SIG-M5 treated with dmso at 0.1 percent for 504 hours (cell line): ENCODE measurements at regions not wholly inside any gene's neighbourhood (a gene's known extent, or its start where the extent isn't known, plus 50 kb on each side); places are given as distances from the start of the nearest gene placed in this dataset.
"Not testable (repeated sequence)": the region's sequence is repeated elsewhere in the genome, so short reads cannot be mapped to it uniquely, and the experiment has no call there.

Experiments used
- DNase-seq: peaks from one replicate; lab custom pipeline; 2025; ENCODE audit not compliant: unreplicated experiment; lab: John Stamatoyannopoulos, UW

- no peak for DNase-seq
Measured at GRCh38 chr4:148961526-148961925, 519.3 kb upstream of the NR3C2 start.

DNA sequence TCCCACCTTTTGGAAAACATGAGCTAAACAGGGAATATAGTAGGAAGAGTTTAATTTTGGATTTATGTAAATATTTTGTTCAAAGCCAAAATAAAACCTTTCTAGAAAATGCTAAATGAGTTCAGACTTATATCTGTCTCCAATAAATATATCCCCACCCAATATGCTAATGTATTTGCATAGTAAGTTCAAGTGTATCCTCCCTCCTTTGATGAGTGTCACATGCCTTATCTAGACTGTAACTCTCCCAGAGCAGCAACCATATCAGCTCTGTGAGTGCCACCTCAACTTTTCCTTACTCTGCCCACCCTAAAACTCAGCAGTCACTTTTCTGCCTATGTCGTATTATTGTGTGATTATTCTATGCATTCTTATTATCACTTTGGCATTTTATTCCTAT lies 516.1 kb upstream of the NR3C2 start:
- no peak for DNase-seq

DNA sequence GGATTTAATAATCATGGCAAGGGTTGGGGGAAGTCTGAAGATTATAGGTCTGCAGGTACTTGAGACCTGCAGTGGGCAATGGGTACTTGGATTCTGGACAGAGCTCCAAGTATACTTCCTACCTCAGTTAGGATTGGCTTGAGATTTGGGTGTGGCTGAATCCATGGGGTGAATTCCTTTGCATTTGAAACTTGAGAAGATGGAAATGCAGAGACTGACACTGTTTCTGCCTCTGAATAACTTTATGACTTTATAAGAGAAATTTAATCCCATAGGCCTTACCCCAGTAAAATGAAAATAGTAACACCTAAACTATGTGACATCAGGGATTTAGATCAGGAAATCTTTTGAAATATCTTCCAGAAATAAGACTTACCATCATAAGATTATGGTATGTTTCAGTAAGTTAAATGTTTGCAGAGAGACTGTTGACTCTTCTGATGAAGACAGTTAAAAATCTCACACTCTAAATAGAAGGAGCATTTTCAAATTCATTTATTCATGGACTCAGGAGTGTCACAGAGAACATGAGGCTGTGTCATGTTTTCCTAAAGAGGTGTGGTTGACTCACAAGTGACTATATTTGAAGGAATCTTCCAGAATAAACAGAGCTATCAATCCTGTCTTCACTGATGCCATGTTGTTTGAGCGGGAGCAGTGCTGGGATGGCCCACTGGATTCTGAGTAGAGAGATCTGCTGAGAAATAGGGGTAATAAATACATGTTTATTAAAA lies 513.5 kb upstream of the NR3C2 start:
- no peak for DNase-seq

- DNase-seq, result peak; percentile 1
Measured at GRCh38 chr4:148954011-148954749, 512.0 kb upstream of the NR3C2 start.

GRCh38 chr4:148951346-148951745 lies 509.1 kb upstream of the NR3C2 start:
- DNase-seq, result no peak

GRCh38 chr4:148946271-148946670 lies 504.1 kb upstream of the NR3C2 start:
- no peak for DNase-seq

- no peak for DNase-seq
Measured at GRCh38 chr4:148944839-148945219, 502.6 kb upstream of the NR3C2 start.

- DNase-seq, result no peak
Measured at GRCh38 chr4:148944136-148944838, 502.1 kb upstream of the NR3C2 start.

GRCh38 chr4:148934926-148935578 lies 492.8 kb upstream of the NR3C2 start:
- DNase-seq, result no peak

- DNase-seq, result no peak
Measured at GRCh38 chr4:148926276-148927260, 484.4 kb upstream of the NR3C2 start.

GRCh38 chr4:148923881-148924280 lies 481.7 kb upstream of the NR3C2 start:
- no peak for DNase-seq

GRCh38 chr4:148922497-148922896 lies 480.3 kb upstream of the NR3C2 start:
- no peak for DNase-seq

DNA sequence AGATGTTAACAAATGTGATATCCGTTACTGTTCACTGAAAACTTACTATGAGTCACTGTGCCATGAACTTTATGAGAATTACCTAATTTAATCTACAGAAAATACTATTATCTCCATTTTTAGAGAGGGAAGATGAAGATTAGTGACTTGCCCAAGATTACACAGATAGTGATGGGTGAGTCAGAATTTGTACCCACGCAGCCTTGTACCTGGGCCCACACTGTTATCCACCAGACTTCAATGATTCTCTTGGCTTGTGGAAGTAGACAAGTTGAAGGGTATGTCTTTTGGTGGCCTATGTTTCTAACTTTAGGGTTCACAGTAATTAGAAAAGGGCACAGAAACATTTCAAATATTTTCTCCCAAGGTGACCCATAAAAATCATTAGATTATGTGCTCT lies 472.5 kb upstream of the NR3C2 start:
- no peak for DNase-seq

DNA sequence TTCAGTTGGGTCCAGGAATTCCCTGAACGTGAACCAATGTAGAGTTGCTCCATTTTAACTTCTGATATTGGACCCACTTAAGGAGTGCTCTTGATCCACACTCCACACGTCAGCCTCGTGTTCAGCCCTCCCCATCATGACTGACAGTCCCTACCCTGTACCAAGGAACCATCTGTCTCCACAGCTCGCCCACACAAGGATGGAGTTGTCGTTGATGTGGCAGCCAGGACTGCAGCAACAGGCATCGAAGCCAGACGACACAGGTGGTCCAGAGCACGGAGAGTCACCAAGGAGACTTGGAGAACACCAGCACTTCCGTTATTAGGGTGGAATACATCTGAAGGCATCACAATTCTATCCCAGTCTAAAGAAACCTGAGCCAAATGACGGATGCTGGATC lies 472.1 kb upstream of the NR3C2 start:
- no peak for DNase-seq

DNA sequence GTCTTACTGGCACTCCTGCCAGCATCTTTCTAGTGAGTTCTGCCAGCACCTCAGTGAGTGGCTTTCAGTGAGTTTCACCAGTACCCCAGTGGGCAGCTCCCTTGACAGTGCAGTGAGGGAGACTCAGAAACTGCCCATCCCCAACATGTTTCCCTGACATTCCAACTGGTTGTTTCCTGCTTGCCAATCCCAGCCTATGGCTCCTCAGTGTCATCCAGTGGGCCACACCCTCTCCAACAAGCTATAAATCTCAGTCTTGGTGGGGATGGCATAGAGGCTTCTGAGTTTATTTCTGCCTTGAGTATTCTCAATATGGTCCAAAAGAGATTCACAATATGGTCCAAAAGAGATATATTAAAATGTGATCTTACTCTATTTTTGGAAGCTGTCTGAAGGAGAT lies 461.2 kb upstream of the NR3C2 start:
- no peak for DNase-seq

- no peak for DNase-seq
Measured at GRCh38 chr4:148901075-148901705, 459.0 kb upstream of the NR3C2 start.

GRCh38 chr4:148898139-148898538 lies 455.9 kb upstream of the NR3C2 start:
- DNase-seq, result not testable (repeated sequence)

DNA sequence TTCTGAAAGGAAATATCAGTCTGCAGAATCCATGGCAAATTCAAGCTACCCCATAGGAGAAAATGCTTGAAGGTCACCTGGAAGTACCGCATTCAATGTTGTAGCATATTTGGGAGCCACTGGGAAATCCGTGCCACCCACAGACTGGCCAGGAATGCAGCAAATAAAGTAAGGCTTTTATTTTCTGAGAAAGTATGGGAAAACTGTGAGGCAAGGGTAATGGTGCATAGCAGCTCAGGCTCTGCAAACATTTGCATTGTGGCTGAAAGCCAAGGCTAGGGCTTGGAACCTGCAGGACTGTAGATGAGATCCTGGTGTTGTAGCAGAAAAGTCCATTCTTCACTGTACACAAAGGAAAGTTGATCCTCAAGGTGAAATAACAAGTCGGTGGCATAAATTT lies 450.9 kb upstream of the NR3C2 start:
- DNase-seq, result no peak

DNA sequence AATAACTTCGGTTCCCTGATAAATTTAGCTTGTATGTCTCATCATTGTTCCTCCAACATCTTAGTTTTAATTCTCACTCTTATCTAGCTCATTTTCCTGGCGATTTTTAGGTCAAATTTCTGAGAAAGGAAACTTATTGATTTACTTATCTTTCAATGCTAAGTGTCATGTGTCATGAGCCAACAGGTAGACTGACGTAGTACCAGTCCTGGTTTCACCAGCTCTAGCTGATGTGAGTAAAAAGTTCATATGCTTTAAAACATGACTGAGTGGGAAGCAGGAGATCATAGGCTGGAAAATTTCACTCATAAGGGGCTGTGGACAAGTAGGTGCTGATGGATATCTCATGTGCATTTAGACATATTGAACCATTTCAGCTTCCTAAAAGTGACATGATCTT lies 441.7 kb upstream of the NR3C2 start:
- DNase-seq, result no peak

- DNase-seq, result no peak
Measured at GRCh38 chr4:148883435-148883834, 441.2 kb upstream of the NR3C2 start.
